Neural progenitor cell (in vitro differentiated cells): ENCODE measurements at regions not wholly inside any gene's neighbourhood (a gene's known extent, or its start where the extent isn't known, plus 50 kb on each side); places are given as distances from the start of the nearest gene placed in this dataset.
"Not testable (repeated sequence)": the region's sequence is repeated elsewhere in the genome, so short reads cannot be mapped to it uniquely, and the experiment has no call there.

Experiments
- CTCF ChIP-seq: fragments of 200-600 bp; sonication (generic); IDR thresholded peaks from 2 replicates; pipeline ENCODE4 v1.5.1; 2017; ENCODE audit warnings: antibody characterized with exemption, mild to moderate bottlenecking
- EZH2 ChIP-seq: fragments of 200-600 bp; sonication (generic); IDR thresholded peaks from 2 replicates; pipeline ENCODE4 v1.6.1; 2017; ENCODE audit warnings: antibody characterized with exemption, mild to moderate bottlenecking, moderate library complexity
- EZH2phosphoT487 ChIP-seq: fragments of 200-600 bp; sonication (generic); IDR thresholded peaks from 2 replicates; pipeline ENCODE4 v1.6.1; 2017; ENCODE audit warnings: antibody characterized with exemption

- TF ChIP-seq CTCF, EZH2, EZH2phosphoT487: not testable (repeated sequence)
These were observed 100.0 kb upstream of the PLGLB2 start for GRCh38 chr2:87647737-87648498.
